NB4 (cell line): ENCODE measurements at regions not wholly inside any gene's neighbourhood (a gene's known extent, or its start where the extent isn't known, plus 50 kb on each side); places are given as distances from the start of the nearest gene placed in this dataset.

Experiments
- CTCF ChIP-seq: IDR thresholded peaks from one replicate; pipeline ENCODE4 v1.5.1; 2012; ENCODE audit warnings: low read depth, low read length
- MAX ChIP-seq: IDR thresholded peaks from 2 replicates; pipeline ENCODE4 v1.6.1; 2011; ENCODE audit warnings: low read depth, low read length
- POLR2A ChIP-seq: IDR thresholded peaks from 2 replicates; pipeline ENCODE4 v1.6.1; 2011; ENCODE audit warnings: mild to moderate bottlenecking; ENCODE audit not compliant: insufficient read length; ENCODE audit errors: extremely low read depth

GRCh38 chr20:43263226-43263625 is 73.5 kb upstream of the PTPRT start:
- TF ChIP-seq CTCF = no peak
- no peak for TF ChIP-seq POLR2A
- TF ChIP-seq MAX = no peak
